Liver (tissue), 8 donors: ENCODE measurements at regions not wholly inside any gene's neighbourhood (a gene's known extent, or its start where the extent isn't known, plus 50 kb on each side); places are given as distances from the start of the nearest gene placed in this dataset.
A peak's percentile ranks its signal among the peaks of the same experiment; 100 is the strongest.

Experiments
- DNase-seq: peaks from one replicate; pipeline ENCODE4 v3.0.0-alpha.2; 2017; ENCODE audit warnings: low spot score
- H3K27ac ChIP-seq, 2 donors: one replicate each; pipeline ENCODE4 v1.7.0; 2013; ENCODE audit warnings: inconsistent platforms in 2 of 2, low read length in 2 of 2, control low read depth in 1 of 2, low read depth in 1 of 2, mild to moderate bottlenecking in 1 of 2
- H3K27me3 ChIP-seq, 4 donors: one replicate each; pipeline versions ENCODE4 v1.6.1 to v1.7.0; 2013; ENCODE audit warnings: low read length in 3 of 4, inconsistent platforms in 1 of 4, mild to moderate bottlenecking in 1 of 4, moderate library complexity in 1 of 4; ENCODE audit not compliant: control insufficient read depth in 4 of 4, insufficient read depth in 4 of 4
- H3K36me3 ChIP-seq, 4 donors: one replicate each; pipeline versions ENCODE4 v1.6.1 to v1.7.0; 2013; ENCODE audit warnings: low read length in 3 of 4, mild to moderate bottlenecking in 3 of 4, low read depth in 1 of 4, moderate library complexity in 1 of 4; ENCODE audit not compliant: control insufficient read depth in 4 of 4, insufficient read depth in 3 of 4
- H3K4me1 ChIP-seq, 4 donors: one replicate each; pipeline versions ENCODE4 v1.6.1 to v1.7.0; 2013; ENCODE audit warnings: low read length in 3 of 4, mild to moderate bottlenecking in 3 of 4, moderate library complexity in 1 of 4; ENCODE audit not compliant: control insufficient read depth in 4 of 4, insufficient read depth in 4 of 4
- H3K4me3 ChIP-seq, 3 donors: one replicate each; pipeline versions ENCODE4 v1.6.1 to v1.7.0; 2013; ENCODE audit warnings: low read length in 3 of 3, control low read depth in 1 of 3, low read depth in 1 of 3, mild to moderate bottlenecking in 1 of 3
- H3K9ac ChIP-seq, 2 donors: one replicate each; pipeline ENCODE4 v1.7.0; 2013; ENCODE audit warnings: low read length in 2 of 2, mild to moderate bottlenecking in 2 of 2, moderate library complexity in 2 of 2, control low read depth in 1 of 2, low read depth in 1 of 2
- H3K9me3 ChIP-seq, 4 donors: one replicate each; pipeline versions ENCODE4 v1.6.1 to v1.7.0; 2013; ENCODE audit warnings: low read length in 3 of 4; ENCODE audit not compliant: control insufficient read depth in 4 of 4
- EGR1 ChIP-seq, 2 donors: IDR thresholded peaks; 2 replicates each; pipeline ENCODE4 v1.6.1; 2016 to 2018; ENCODE audit warnings: antibody characterized with exemption in 2 of 2, low read depth in 2 of 2
- FOXA1 ChIP-seq: IDR thresholded peaks from 2 replicates; pipeline ENCODE4 v1.6.1; 2016; ENCODE audit warnings: antibody characterized with exemption
- HNF4A ChIP-seq, 2 donors: conservative IDR thresholded peaks; 2 replicates each; pipeline ENCODE4 v1.6.1; 2016; ENCODE audit warnings: antibody characterized with exemption in 2 of 2, mild to moderate bottlenecking in 2 of 2
- HNF4G ChIP-seq: IDR thresholded peaks from 2 replicates; pipeline ENCODE4 v1.6.1; 2016; ENCODE audit warnings: antibody characterized with exemption
- JUND ChIP-seq, 2 donors: IDR thresholded peaks; 2 replicates each; pipeline ENCODE4 v1.6.1; 2016; ENCODE audit warnings: antibody characterized with exemption in 2 of 2
- RAD21 ChIP-seq, 2 donors: IDR thresholded peaks; 2 replicates each; pipeline ENCODE4 v1.6.1; 2016; ENCODE audit warnings: antibody characterized with exemption in 2 of 2, mild to moderate bottlenecking in 2 of 2
- TAF1 ChIP-seq: conservative IDR thresholded peaks from 2 replicates; pipeline ENCODE4 v1.6.1; 2016; ENCODE audit warnings: antibody characterized with exemption, mild to moderate bottlenecking
- YY1 ChIP-seq: IDR thresholded peaks from 2 replicates; pipeline ENCODE4 v1.6.1; 2016; ENCODE audit warnings: antibody characterized with exemption, mild to moderate bottlenecking
- WGBS: extraction: QIAGEN DNeasy Blood & Tissue Kit; methylation state at CpG from one replicate; pipeline ENCODE4 v1.1.7; 2013; 5-methylcytosine and 5-hydroxymethylcytosine counted together
- TF ChIP-seq, protein P1 (sequence below): fragments of 150-350 bp; IDR thresholded peaks from 2 replicates; pipeline ENCODE4 v1.5.1; 2017; ENCODE audit warnings: improper control_type of control experiment, low read depth, low read length; ENCODE audit not compliant: missing input control
- TF ChIP-seq, protein P2 (sequence below): IDR thresholded peaks from 2 replicates; pipeline ENCODE4 v1.6.1; 2016; ENCODE audit warnings: antibody characterized with exemption
- TF ChIP-seq, protein P3 (sequence below): IDR thresholded peaks from 2 replicates; pipeline ENCODE4 v1.6.1; 2016; ENCODE audit warnings: antibody characterized with exemption
- TF ChIP-seq, protein P4 (sequence below): IDR thresholded peaks from 2 replicates; pipeline ENCODE4 v1.6.1; 2016; ENCODE audit warnings: antibody characterized with exemption
- donor health status: healthy.
- donor health status: healthy.
- donor health status: healthy.
- donor health status: healthy.
- donor health status: healthy.

DNA sequence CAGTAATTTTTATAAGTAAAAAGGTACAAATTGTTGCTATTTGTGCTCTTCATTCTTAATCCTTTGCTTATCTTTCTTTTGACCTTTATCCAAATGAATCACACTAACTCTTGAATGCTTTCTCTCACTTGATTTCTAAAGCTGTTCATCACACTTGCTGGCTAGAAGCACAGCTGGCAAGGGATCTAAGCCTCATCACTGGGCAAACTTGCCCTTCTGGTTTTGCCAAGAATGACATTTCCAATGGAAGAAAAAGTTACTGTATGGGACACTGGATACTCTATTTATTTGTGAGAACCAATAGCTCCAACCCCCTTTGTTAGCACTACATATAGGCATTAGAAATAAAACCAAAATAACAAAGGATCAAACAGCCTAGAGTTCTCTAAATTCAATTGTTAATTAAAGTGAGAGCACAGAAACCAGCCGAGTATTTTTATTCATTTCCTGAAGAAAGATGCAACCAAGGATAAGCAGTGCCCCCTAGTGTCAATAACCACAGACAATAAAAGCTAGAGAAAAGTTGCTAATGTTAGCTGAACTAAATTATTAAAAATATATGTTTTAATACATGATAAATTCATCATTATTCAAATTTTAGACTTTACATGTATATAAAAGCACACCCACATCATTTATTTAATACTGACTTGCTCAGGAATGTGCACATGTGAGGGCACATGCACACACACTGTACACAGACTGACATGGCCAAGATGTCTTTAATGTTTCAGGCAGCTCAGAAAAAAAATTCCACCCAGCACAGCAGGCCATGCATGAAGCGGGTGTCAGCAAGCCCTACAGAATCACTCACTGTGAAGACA is 59.8 kb upstream of the POU5F2 start:
- whole genome bisulfite sequencing, result 25% methylated on average over 2 of the region's 2 CpGs
- no peaks in the 10 kb centered on the region for H3K9me3 ChIP-seq
- no peak overlapping the region for H3K4me3 ChIP-seq
- TF ChIP-seq HNF4G (no peak), JUND (IDR thresholded peaks at IDR 0.05) (no peak), RAD21 (IDR thresholded peaks at IDR 0.05) (peak; percentile 90), FOXA1 (no peak)
- TF ChIP-seq, protein P1, sequence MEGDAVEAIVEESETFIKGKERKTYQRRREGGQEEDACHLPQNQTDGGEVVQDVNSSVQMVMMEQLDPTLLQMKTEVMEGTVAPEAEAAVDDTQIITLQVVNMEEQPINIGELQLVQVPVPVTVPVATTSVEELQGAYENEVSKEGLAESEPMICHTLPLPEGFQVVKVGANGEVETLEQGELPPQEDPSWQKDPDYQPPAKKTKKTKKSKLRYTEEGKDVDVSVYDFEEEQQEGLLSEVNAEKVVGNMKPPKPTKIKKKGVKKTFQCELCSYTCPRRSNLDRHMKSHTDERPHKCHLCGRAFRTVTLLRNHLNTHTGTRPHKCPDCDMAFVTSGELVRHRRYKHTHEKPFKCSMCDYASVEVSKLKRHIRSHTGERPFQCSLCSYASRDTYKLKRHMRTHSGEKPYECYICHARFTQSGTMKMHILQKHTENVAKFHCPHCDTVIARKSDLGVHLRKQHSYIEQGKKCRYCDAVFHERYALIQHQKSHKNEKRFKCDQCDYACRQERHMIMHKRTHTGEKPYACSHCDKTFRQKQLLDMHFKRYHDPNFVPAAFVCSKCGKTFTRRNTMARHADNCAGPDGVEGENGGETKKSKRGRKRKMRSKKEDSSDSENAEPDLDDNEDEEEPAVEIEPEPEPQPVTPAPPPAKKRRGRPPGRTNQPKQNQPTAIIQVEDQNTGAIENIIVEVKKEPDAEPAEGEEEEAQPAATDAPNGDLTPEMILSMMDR, result peak; percentile 55
- TF ChIP-seq, protein P2, sequence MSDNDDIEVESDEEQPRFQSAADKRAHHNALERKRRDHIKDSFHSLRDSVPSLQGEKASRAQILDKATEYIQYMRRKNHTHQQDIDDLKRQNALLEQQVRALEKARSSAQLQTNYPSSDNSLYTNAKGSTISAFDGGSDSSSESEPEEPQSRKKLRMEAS, result no peak
- TF ChIP-seq, protein P3, sequence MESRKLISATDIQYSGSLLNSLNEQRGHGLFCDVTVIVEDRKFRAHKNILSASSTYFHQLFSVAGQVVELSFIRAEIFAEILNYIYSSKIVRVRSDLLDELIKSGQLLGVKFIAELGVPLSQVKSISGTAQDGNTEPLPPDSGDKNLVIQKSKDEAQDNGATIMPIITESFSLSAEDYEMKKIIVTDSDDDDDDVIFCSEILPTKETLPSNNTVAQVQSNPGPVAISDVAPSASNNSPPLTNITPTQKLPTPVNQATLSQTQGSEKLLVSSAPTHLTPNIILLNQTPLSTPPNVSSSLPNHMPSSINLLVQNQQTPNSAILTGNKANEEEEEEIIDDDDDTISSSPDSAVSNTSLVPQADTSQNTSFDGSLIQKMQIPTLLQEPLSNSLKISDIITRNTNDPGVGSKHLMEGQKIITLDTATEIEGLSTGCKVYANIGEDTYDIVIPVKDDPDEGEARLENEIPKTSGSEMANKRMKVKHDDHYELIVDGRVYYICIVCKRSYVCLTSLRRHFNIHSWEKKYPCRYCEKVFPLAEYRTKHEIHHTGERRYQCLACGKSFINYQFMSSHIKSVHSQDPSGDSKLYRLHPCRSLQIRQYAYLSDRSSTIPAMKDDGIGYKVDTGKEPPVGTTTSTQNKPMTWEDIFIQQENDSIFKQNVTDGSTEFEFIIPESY, result no peak
- H3K27me3 ChIP-seq, result no peaks in the 10 kb centered on the region
- H3K4me1 ChIP-seq, result peaks cover 0 to 5% (median 2%) of the 10 kb centered on the region in 4 donors
- H3K36me3 ChIP-seq, result no peaks in the 10 kb centered on the region
- peak overlapping the region in 1 of 2 donors; percentile 44 for H3K9ac ChIP-seq
- H3K27ac ChIP-seq, result no peak overlapping the region
- no peak for DNase-seq

DNA sequence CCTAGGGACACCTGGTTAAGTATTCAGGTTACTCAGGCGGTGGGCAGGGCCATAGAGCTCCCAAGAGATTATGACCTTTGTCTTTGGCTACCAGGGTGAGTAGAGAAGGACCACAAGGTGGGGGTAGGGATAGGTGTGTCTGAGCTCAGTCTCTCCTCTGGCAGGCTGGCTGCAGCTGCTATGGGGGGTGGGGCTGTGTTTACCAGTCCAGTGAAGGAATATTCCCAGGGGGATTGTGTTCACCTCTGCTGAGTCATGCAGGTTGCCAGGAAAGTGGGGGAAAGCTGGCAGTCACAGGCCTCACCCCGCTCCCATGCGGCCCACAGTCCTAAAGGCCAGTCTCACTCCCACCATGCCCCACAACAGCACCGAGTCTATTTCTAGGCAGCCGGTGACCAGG is 53.6 kb upstream of the POU5F2 start:
- Histone ChIP-seq H3K9me3 (no peaks in the 10 kb centered on the region), H3K27me3 (no peaks in the 10 kb centered on the region), H3K9ac (no peak overlapping the region), H3K4me1 (no peaks in the 10 kb centered on the region), H3K4me3 (no peak overlapping the region), H3K27ac (no peak overlapping the region), H3K36me3 (peaks cover 0 to 3% (median 0%) of the 10 kb centered on the region in 4 donors)
- no peak for DNase-seq
- TF ChIP-seq HNF4A (conservative IDR thresholded peaks at IDR 0.05) (no peak), YY1 (no peak)
- TF ChIP-seq, protein P3, result no peak
- WGBS, result 97% methylated on average over 5 of the region's 5 CpGs

DNA sequence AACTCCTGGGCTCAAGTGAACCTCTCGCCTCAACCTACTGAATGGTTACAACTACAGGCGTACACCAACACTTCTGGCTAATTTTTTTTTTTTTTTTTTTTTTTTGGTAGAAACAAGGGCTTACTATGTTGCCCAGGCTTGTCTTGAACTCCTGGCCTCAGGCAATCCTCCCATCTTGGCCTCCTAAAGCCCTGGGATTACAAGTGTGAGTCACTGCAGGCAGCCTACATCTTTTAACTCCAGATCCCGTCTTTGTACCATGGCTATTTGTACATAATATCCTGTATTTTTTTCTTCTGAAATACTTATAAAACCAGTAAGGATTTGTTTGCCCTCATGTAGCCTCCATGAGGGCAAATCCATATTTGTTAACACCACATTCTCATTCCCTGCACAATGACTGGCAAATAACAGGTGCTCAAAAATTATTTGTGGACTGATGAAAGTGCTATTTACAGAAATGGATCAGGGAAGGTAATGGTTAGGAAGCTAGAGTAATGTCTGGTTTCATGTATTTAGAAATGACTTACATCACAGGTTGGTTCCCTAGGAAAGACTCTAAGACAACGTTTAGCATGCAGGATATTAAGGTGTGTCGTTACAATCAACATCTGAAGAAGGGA is 51.9 kb upstream of the POU5F2 start:
- no peak overlapping the region for H3K4me3 ChIP-seq
- 96% methylated on average over 5 of the region's 5 CpGs for WGBS

More for the DNA sequence above, 51.9 kb upstream of the POU5F2 start:
- Histone ChIP-seq H3K27ac (no peak overlapping the region), H3K9ac (no peak overlapping the region), H3K36me3 (peaks cover 0 to 3% (median 0%) of the 10 kb centered on the region in 4 donors), H3K27me3 (no peaks in the 10 kb centered on the region), H3K9me3 (no peaks in the 10 kb centered on the region), H3K4me1 (no peaks in the 10 kb centered on the region)
- TF ChIP-seq HNF4A (conservative IDR thresholded peaks at IDR 0.05) (no peak), RAD21 (IDR thresholded peaks at IDR 0.05) (no peak), TAF1 (no peak), EGR1 (IDR thresholded peaks at IDR 0.05; ENCODE audit: low read depth in 2 of 2) (no peak), FOXA1 (no peak), HNF4G (no peak)
- TF ChIP-seq, protein P3, result no peak
- TF ChIP-seq, protein P4, sequence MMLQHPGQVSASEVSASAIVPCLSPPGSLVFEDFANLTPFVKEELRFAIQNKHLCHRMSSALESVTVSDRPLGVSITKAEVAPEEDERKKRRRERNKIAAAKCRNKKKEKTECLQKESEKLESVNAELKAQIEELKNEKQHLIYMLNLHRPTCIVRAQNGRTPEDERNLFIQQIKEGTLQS, result no peak
- no peak for DNase-seq
